Fibroblast of lung (primary cell): ENCODE measurements at regions not wholly inside any gene's neighbourhood (a gene's known extent, or its start where the extent isn't known, plus 50 kb on each side); places are given as distances from the start of the nearest gene placed in this dataset.
A peak's percentile ranks its signal among the peaks of the same experiment; 100 is the strongest.

ENCODE experiments used
- DNase-seq, 2 donors: peaks; one replicate each; pipeline versions ENCODE4 v3.0.0 to v3.0.0-alpha.2; 2010; ENCODE audit warnings: low read depth in 2 of 2
- H2AFZ ChIP-seq: 2 replicates; pipeline ENCODE4 v1.5.1; 2012; ENCODE audit warnings: low read length, control low read depth, inconsistent platforms
- H3K27ac ChIP-seq: 2 replicates; pipeline ENCODE4 v1.5.1; 2011; ENCODE audit warnings: low read length, control low read depth; ENCODE audit not compliant: insufficient read depth
- H3K27me3 ChIP-seq: 2 replicates; pipeline ENCODE4 v1.5.1; 2011; ENCODE audit warnings: mild to moderate bottlenecking, low read length; ENCODE audit not compliant: control insufficient read depth, insufficient read depth
- H3K36me3 ChIP-seq: 2 replicates; pipeline ENCODE4 v1.5.1; 2011; ENCODE audit warnings: low read length; ENCODE audit not compliant: control insufficient read depth, insufficient read depth
- H3K4me1 ChIP-seq: 2 replicates; pipeline ENCODE4 v1.5.1; 2011; ENCODE audit warnings: low read length; ENCODE audit not compliant: control insufficient read depth, insufficient read depth; ENCODE audit errors: extremely low read depth
- H3K4me2 ChIP-seq: 2 replicates; pipeline ENCODE4 v1.5.1; 2011; ENCODE audit warnings: low read length, control low read depth; ENCODE audit not compliant: insufficient read depth; ENCODE audit errors: extremely low read depth
- H3K4me3 ChIP-seq, 4 experiments: fragments of 200-600 bp in 1 of 4; sonication (generic) in 1 of 4; replicated peaks in 1 of 4; 2 replicates each; pipeline ENCODE4 v1.5.1; 2011 to 2016; ENCODE audit warnings: low read length in 4 of 4, low read depth in 3 of 4, mild to moderate bottlenecking in 3 of 4, control low read depth in 2 of 4, inconsistent platforms in 1 of 4, mixed read lengths in 1 of 4; ENCODE audit not compliant: insufficient read depth in 1 of 4; ENCODE audit errors: control extremely low read depth in 1 of 4
- H3K79me2 ChIP-seq: 2 replicates; pipeline ENCODE4 v1.5.1; 2012; ENCODE audit warnings: mild to moderate bottlenecking, low read length, inconsistent platforms; ENCODE audit not compliant: control insufficient read depth, insufficient read depth
- H3K9ac ChIP-seq: 2 replicates; pipeline ENCODE4 v1.5.1; 2011; ENCODE audit warnings: mild to moderate bottlenecking, low read length, control low read depth; ENCODE audit not compliant: insufficient read depth
- H3K9me3 ChIP-seq: 2 replicates; pipeline ENCODE4 v1.5.1; 2012; ENCODE audit warnings: low read depth, low read length; ENCODE audit not compliant: control insufficient read depth, insufficient read depth
- H4K20me1 ChIP-seq: 2 replicates; pipeline ENCODE4 v1.5.1; 2011; ENCODE audit warnings: low read length; ENCODE audit not compliant: control insufficient read depth, insufficient read depth; ENCODE audit errors: extremely low read depth
- EZH2 ChIP-seq: IDR thresholded peaks from 2 replicates; pipeline ENCODE4 v1.5.1; 2012; ENCODE audit warnings: low read length, control low read depth, mild to moderate bottlenecking; ENCODE audit errors: missing control alignments
- TF ChIP-seq, protein P1 (sequence below), 2 donors: IDR thresholded peaks in 1 of 2; conservative IDR thresholded peaks in 1 of 2; 1 replicate in 1 of 2; 2 replicates in 1 of 2; pipeline ENCODE4 v1.5.1; 2011 to 2012; ENCODE audit warnings: low read length in 2 of 2, control low read depth in 1 of 2, inconsistent platforms in 1 of 2, low read depth in 1 of 2, mild to moderate bottlenecking in 1 of 2

DNA sequence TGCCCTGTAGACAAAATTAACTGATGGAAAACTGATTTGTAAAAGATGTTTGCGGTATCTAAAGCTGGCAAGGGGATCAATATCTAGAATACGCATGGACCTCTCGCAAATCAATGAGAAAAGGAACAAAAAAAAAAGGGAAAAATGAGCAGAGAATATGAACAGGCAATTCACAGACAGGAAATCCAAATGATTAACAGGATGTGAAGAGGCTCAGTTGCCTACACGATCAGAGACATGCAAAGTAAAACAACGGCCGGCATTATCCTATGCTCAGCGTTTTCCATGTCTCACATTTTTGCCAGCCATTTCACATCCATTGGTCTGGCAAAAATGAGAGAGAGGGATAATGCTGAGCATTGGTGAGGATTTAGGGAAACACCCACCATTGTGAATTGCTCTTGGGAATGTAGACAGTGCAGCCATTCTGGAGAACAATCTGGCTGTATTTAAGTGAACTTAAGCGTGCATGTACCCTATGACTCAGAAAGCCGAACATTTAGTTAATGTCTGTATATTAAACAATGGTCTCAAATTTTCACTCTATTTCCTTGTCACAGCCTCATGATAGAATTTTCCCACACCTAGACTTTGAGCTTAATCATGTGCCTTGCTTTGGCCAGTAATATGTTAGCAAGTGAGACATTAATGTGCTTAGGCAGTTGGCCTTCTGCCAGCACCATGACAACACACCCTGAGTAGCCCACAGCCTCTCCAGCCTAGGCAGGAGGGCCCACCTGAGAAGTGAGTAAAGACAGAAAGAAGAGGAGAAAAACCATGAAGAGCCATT, 61.0 kb upstream of the NBPF3 start:
- Histone ChIP-seq H2AFZ (no peak overlapping the region), H4K20me1 (no peaks in the 10 kb centered on the region), H3K79me2 (no peaks in the 10 kb centered on the region), H3K4me1 (no peaks in the 10 kb centered on the region), H3K9ac (no peak overlapping the region), H3K4me2 (no peak overlapping the region), H3K27me3 (peaks cover 15% of the 10 kb centered on the region), H3K4me3 (no peak overlapping the region), H3K36me3 (no peaks in the 10 kb centered on the region), H3K9me3 (no peaks in the 10 kb centered on the region), H3K27ac (no peak overlapping the region)
- TF ChIP-seq, protein P1, sequence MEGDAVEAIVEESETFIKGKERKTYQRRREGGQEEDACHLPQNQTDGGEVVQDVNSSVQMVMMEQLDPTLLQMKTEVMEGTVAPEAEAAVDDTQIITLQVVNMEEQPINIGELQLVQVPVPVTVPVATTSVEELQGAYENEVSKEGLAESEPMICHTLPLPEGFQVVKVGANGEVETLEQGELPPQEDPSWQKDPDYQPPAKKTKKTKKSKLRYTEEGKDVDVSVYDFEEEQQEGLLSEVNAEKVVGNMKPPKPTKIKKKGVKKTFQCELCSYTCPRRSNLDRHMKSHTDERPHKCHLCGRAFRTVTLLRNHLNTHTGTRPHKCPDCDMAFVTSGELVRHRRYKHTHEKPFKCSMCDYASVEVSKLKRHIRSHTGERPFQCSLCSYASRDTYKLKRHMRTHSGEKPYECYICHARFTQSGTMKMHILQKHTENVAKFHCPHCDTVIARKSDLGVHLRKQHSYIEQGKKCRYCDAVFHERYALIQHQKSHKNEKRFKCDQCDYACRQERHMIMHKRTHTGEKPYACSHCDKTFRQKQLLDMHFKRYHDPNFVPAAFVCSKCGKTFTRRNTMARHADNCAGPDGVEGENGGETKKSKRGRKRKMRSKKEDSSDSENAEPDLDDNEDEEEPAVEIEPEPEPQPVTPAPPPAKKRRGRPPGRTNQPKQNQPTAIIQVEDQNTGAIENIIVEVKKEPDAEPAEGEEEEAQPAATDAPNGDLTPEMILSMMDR (conservative IDR thresholded peaks at IDR 0.05 in 1 of 2, IDR thresholded peaks at IDR 0.05 in 1 of 2; ENCODE audit: low read depth in 1 of 2, low read length in 2 of 2), result no peak
- no peak for TF ChIP-seq EZH2
- DNase-seq, result peak in 1 of 2 donors; percentile 14

DNA sequence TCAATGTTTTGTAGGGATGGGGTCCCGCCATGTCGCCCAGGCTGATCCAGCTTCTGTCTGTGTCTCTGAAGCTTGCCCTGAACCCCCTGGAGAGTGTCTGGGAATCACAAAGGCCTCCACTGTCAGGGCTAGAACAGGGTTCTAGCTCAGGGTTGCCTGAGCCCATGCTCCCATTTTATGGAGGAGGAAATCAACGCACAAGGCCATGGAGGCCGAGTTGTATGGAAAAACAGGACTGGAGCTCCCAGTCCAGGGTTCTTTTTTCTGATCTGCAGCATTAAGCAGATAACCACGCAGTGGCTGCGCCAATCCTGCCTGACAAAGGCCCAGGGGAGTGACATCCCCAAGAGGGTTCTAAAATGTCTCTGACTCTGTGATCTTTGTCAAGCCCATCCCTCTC, 67.6 kb upstream of the NBPF3 start:
- no peak overlapping the region for H3K9ac ChIP-seq
- no peaks in the 10 kb centered on the region for H3K79me2 ChIP-seq
- no peak overlapping the region for H3K4me3 ChIP-seq
- H4K20me1 ChIP-seq, result no peaks in the 10 kb centered on the region
- no peaks in the 10 kb centered on the region for H3K27me3 ChIP-seq
- no peak for TF ChIP-seq EZH2
- TF ChIP-seq, protein P1 (conservative IDR thresholded peaks at IDR 0.05 in 1 of 2, IDR thresholded peaks at IDR 0.05 in 1 of 2; ENCODE audit: low read depth in 1 of 2, low read length in 2 of 2), result no peak
- no peak overlapping the region for H3K27ac ChIP-seq
- no peak overlapping the region for H3K4me2 ChIP-seq
- no peaks in the 10 kb centered on the region for H3K4me1 ChIP-seq
- no peaks in the 10 kb centered on the region for H3K9me3 ChIP-seq
- no peak for DNase-seq
- no peak overlapping the region for H2AFZ ChIP-seq
- H3K36me3 ChIP-seq, result no peaks in the 10 kb centered on the region

DNA sequence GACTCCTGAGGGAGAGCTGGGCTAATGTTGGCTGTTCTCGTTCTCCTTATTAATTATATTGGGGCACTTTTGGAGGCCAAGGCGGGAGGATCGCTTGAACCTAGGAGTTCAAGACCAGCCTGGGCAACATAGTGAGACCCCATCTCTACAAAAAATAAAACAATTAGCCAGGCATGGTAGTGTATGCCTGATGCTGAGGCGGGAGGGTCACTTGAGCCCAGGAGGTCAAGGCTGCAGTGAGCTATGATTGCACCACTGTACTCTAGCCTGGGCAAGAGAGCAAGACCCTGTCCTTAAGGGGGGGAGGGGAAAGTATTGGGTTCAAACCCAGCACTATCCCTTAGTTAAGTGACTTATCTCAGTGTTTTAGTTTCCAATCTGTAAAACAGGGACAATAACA, 70.0 kb upstream of the NBPF3 start:
- H3K4me1 ChIP-seq, result no peaks in the 10 kb centered on the region
- no peaks in the 10 kb centered on the region for H3K27me3 ChIP-seq
- no peak overlapping the region for H3K9ac ChIP-seq
- H3K4me2 ChIP-seq, result no peak overlapping the region
- no peaks in the 10 kb centered on the region for H4K20me1 ChIP-seq
- no peaks in the 10 kb centered on the region for H3K79me2 ChIP-seq
- H2AFZ ChIP-seq, result no peak overlapping the region
- TF ChIP-seq, protein P1 (conservative IDR thresholded peaks at IDR 0.05 in 1 of 2, IDR thresholded peaks at IDR 0.05 in 1 of 2; ENCODE audit: low read depth in 1 of 2, low read length in 2 of 2), result no peak
- H3K4me3 ChIP-seq, result no peak overlapping the region
- H3K36me3 ChIP-seq, result no peaks in the 10 kb centered on the region
- no peak overlapping the region for H3K27ac ChIP-seq
- no peak for DNase-seq
- H3K9me3 ChIP-seq, result no peaks in the 10 kb centered on the region
